Mammary epithelial cell (primary cell): ENCODE measurements at regions not wholly inside any gene's neighbourhood (a gene's known extent, or its start where the extent isn't known, plus 50 kb on each side); places are given as distances from the start of the nearest gene placed in this dataset.

Experiments used
- CTCF ChIP-seq, 2 donors: IDR thresholded peaks in 1 of 2; conservative IDR thresholded peaks in 1 of 2; 2 replicates each; pipeline ENCODE4 v1.5.1; 2011 to 2012; ENCODE audit warnings: inconsistent platforms in 2 of 2, low read length in 2 of 2, mild to moderate bottlenecking in 2 of 2, control low read depth in 1 of 2, low read depth in 1 of 2; ENCODE audit not compliant: insufficient read depth in 1 of 2; ENCODE audit errors: extremely low read depth in 1 of 2
- EZH2 ChIP-seq: IDR thresholded peaks from 2 replicates; pipeline ENCODE4 v1.6.1; 2012; ENCODE audit warnings: low read length, inconsistent platforms, borderline replicate concordance

- TF ChIP-seq CTCF (conservative IDR thresholded peaks at IDR 0.05 in 1 of 2, IDR thresholded peaks at IDR 0.05 in 1 of 2; ENCODE audit: extremely low read depth in 1 of 2, insufficient read depth in 1 of 2, low read depth in 1 of 2, low read length in 2 of 2), result no peak
- TF ChIP-seq EZH2, result no peak
Measured at GRCh38 chr13:111398715-111399299, 78.4 kb downstream of the TEX29 start.
